Neural progenitor cell (in vitro differentiated cells): ENCODE measurements at regions not wholly inside any gene's neighbourhood (a gene's known extent, or its start where the extent isn't known, plus 50 kb on each side); places are given as distances from the start of the nearest gene placed in this dataset.

Experiments
- DNase-seq: peaks from one replicate; pipeline ENCODE4 v3.0.0-alpha.2; 2016; ENCODE audit warnings: low spot score
- H2AFZ ChIP-seq: fragments of 200-600 bp; sonication (generic); replicated peaks from 2 replicates; pipeline ENCODE4 v1.6.1; 2016; ENCODE audit warnings: antibody characterized with exemption
- H3F3A ChIP-seq: fragments of 200-600 bp; sonication (generic); 2 replicates; pipeline ENCODE4 v1.6.1; 2016; ENCODE audit warnings: antibody characterized with exemption, low read depth
- H3K27ac ChIP-seq: fragments of 200-600 bp; sonication (generic); 2 replicates; pipeline ENCODE4 v1.5.1; 2016; ENCODE audit warnings: mild to moderate bottlenecking
- H3K27me3 ChIP-seq: fragments of 200-600 bp; sonication (generic); 2 replicates; pipeline ENCODE4 v1.6.1; 2016; ENCODE audit warnings: mild to moderate bottlenecking, moderate library complexity
- H3K36me3 ChIP-seq: fragments of 200-600 bp; sonication (generic); 2 replicates; pipeline ENCODE4 v1.5.1; 2016
- H3K4me1 ChIP-seq: fragments of 200-600 bp; sonication (generic); 2 replicates; pipeline ENCODE4 v1.6.1; 2016; ENCODE audit warnings: mixed run types
- H3K4me2 ChIP-seq: fragments of 200-600 bp; sonication (generic); 2 replicates; pipeline ENCODE4 v1.6.1; 2016
- H3K4me3 ChIP-seq: fragments of 200-600 bp; sonication (generic); 2 replicates; pipeline ENCODE4 v1.5.1; 2016
- H3K79me2 ChIP-seq: fragments of 200-600 bp; sonication (generic); 2 replicates; pipeline ENCODE4 v1.6.1; 2016; ENCODE audit warnings: low read depth
- H3K9ac ChIP-seq: fragments of 200-600 bp; sonication (generic); 2 replicates; pipeline ENCODE4 v1.6.1; 2016
- H3K9me3 ChIP-seq: fragments of 200-600 bp; sonication (generic); 2 replicates; pipeline ENCODE4 v1.5.1; 2016; ENCODE audit warnings: low read depth
- H4K20me1 ChIP-seq: fragments of 200-600 bp; sonication (generic); 2 replicates; pipeline ENCODE4 v1.6.1; 2016; ENCODE audit warnings: low read depth
- H3K27ac Mint-ChIP-seq: 3 replicates; pipeline ENCODE4 v1.8.0; 2021; ENCODE audit warnings: mixed read lengths
- H3K27me3 Mint-ChIP-seq: 2 replicates; pipeline ENCODE4 v1.8.0; 2022; ENCODE audit warnings: low read depth, mild to moderate bottlenecking, inconsistent platforms, moderate library complexity, mixed read lengths; ENCODE audit not compliant: insufficient read depth
- H3K36me3 Mint-ChIP-seq: 3 replicates; pipeline ENCODE4 v1.8.0; 2021; ENCODE audit warnings: mixed read lengths
- H3K4me1 Mint-ChIP-seq: 3 replicates; pipeline ENCODE4 v1.8.0; 2021; ENCODE audit warnings: mixed read lengths
- H3K4me3 Mint-ChIP-seq: 3 replicates; pipeline ENCODE4 v1.8.0; 2021; ENCODE audit warnings: mild to moderate bottlenecking, moderate library complexity, mixed read lengths
- H3K9me3 Mint-ChIP-seq: 3 replicates; pipeline ENCODE4 v1.8.0; 2020; ENCODE audit warnings: mixed read lengths
- CTCF ChIP-seq: fragments of 200-600 bp; sonication (generic); IDR thresholded peaks from 2 replicates; pipeline ENCODE4 v1.5.1; 2017; ENCODE audit warnings: antibody characterized with exemption, mild to moderate bottlenecking
- EZH2 ChIP-seq: fragments of 200-600 bp; sonication (generic); IDR thresholded peaks from 2 replicates; pipeline ENCODE4 v1.6.1; 2017; ENCODE audit warnings: antibody characterized with exemption, mild to moderate bottlenecking, moderate library complexity
- EZH2phosphoT487 ChIP-seq: fragments of 200-600 bp; sonication (generic); IDR thresholded peaks from 2 replicates; pipeline ENCODE4 v1.6.1; 2017; ENCODE audit warnings: antibody characterized with exemption

- H3K27ac ChIP-seq: no peak overlapping the region
- H3K4me3 ChIP-seq: no peak overlapping the region
- H3K36me3 Mint-ChIP-seq: no peaks in the 10 kb centered on the region
- H3K79me2 ChIP-seq: no peaks in the 10 kb centered on the region
- no peaks in the 10 kb centered on the region for H3K36me3 ChIP-seq
- H3K27ac Mint-ChIP-seq: no peak overlapping the region
- no peaks in the 10 kb centered on the region for H3K9me3 Mint-ChIP-seq
- H3K4me1 Mint-ChIP-seq: no peaks in the 10 kb centered on the region
- no peak overlapping the region for H3K9ac ChIP-seq
- no peaks in the 10 kb centered on the region for H3K4me1 ChIP-seq
- no peak for DNase-seq
- H3K27me3 Mint-ChIP-seq: no peaks in the 10 kb centered on the region
- H3K4me2 ChIP-seq: no peak overlapping the region
- no peak for TF ChIP-seq EZH2
- no peak overlapping the region for H2AFZ ChIP-seq
- H3K9me3 ChIP-seq: no peaks in the 10 kb centered on the region
- no peaks in the 10 kb centered on the region for H3K27me3 ChIP-seq
- H3F3A ChIP-seq: no peaks in the 10 kb centered on the region
- H4K20me1 ChIP-seq: no peaks in the 10 kb centered on the region
- no peak overlapping the region for H3K4me3 Mint-ChIP-seq
These were observed 1155.1 kb upstream of the ADGRL2 start for GRCh38 chr1:80645621-80646020.

DNA sequence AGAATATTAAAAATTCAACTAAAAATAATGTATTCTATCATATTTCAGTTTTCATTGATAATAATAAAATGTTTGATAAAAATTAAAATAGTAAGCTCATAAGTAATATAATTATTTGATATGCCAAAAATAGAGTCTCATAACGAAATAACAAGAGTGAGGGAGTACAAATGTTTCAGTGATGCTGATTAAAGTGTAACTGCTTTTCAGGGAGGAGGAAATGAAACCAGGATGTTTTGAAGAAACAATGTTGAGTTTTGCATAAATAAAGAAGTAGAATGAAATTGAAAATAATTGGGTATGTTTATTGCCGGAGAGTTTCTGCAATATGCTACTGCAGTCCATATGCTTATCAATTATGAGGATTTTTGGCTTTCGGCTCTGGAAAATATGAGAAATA is 1159.8 kb upstream of the ADGRL2 start:
- Histone ChIP-seq H3F3A (no peaks in the 10 kb centered on the region), H3K9ac (no peak overlapping the region), H3K4me3 (no peak overlapping the region), H3K36me3 (no peaks in the 10 kb centered on the region), H4K20me1 (no peaks in the 10 kb centered on the region), H3K27me3 (no peaks in the 10 kb centered on the region), H3K9me3 (no peaks in the 10 kb centered on the region), H3K4me2 (no peak overlapping the region), H3K79me2 (no peaks in the 10 kb centered on the region), H3K27ac (no peak overlapping the region), H3K4me1 (peaks cover 3% of the 10 kb centered on the region), H2AFZ (no peak overlapping the region)
- no peaks in the 10 kb centered on the region for H3K27me3 Mint-ChIP-seq
- H3K4me1 Mint-ChIP-seq: peaks cover 6% of the 10 kb centered on the region
- H3K4me3 Mint-ChIP-seq: no peak overlapping the region
- H3K9me3 Mint-ChIP-seq: no peaks in the 10 kb centered on the region
- TF ChIP-seq EZH2phosphoT487 (no peak), EZH2 (no peak), CTCF (no peak)
- no peaks in the 10 kb centered on the region for H3K36me3 Mint-ChIP-seq
- no peak for DNase-seq
- no peak overlapping the region for H3K27ac Mint-ChIP-seq

- peak overlapping the region; percentile 37 for H3K27ac Mint-ChIP-seq
- no peaks in the 10 kb centered on the region for H3K36me3 Mint-ChIP-seq
- Histone ChIP-seq H2AFZ (peak overlapping the region; percentile 37), H3K27me3 (no peaks in the 10 kb centered on the region), H3K27ac (no peak overlapping the region), H4K20me1 (no peaks in the 10 kb centered on the region), H3K4me2 (no peak overlapping the region), H3F3A (no peaks in the 10 kb centered on the region), H3K79me2 (no peaks in the 10 kb centered on the region), H3K36me3 (no peaks in the 10 kb centered on the region), H3K9ac (no peak overlapping the region), H3K9me3 (no peaks in the 10 kb centered on the region), H3K4me3 (no peak overlapping the region), H3K4me1 (peaks cover 3% of the 10 kb centered on the region)
- H3K4me1 Mint-ChIP-seq: peaks cover 6% of the 10 kb centered on the region
- H3K9me3 Mint-ChIP-seq: no peaks in the 10 kb centered on the region
- TF ChIP-seq EZH2phosphoT487 (no peak), EZH2 (no peak), CTCF (no peak)
- no peak for DNase-seq
- no peak overlapping the region for H3K4me3 Mint-ChIP-seq
- H3K27me3 Mint-ChIP-seq: no peaks in the 10 kb centered on the region
These were observed 1160.8 kb upstream of the ADGRL2 start for GRCh38 chr1:80639777-80640533.

- no peaks in the 10 kb centered on the region for H3F3A ChIP-seq
- no peaks in the 10 kb centered on the region for H3K79me2 ChIP-seq
- peak overlapping the region; percentile 93 for H2AFZ ChIP-seq
- Mint-ChIP-seq H3K4me1 (peaks cover 3% of the 10 kb centered on the region), H3K27me3 (no peaks in the 10 kb centered on the region), H3K27ac (no peak overlapping the region), H3K4me3 (no peak overlapping the region), H3K36me3 (no peaks in the 10 kb centered on the region), H3K9me3 (no peaks in the 10 kb centered on the region)
- no peaks in the 10 kb centered on the region for H3K36me3 ChIP-seq
- no peaks in the 10 kb centered on the region for H3K27me3 ChIP-seq
- no peak overlapping the region for H3K9ac ChIP-seq
- TF ChIP-seq CTCF (no peak), EZH2 (no peak), EZH2phosphoT487 (no peak)
- H3K4me3 ChIP-seq: no peak overlapping the region
- no peaks in the 10 kb centered on the region for H3K4me1 ChIP-seq
- H3K9me3 ChIP-seq: no peaks in the 10 kb centered on the region
- no peak overlapping the region for H3K4me2 ChIP-seq
- H4K20me1 ChIP-seq: no peaks in the 10 kb centered on the region
- no peak overlapping the region for H3K27ac ChIP-seq
- DNase-seq: peak; percentile 1
These were observed 1166.6 kb upstream of the ADGRL2 start for GRCh38 chr1:80633947-80634706.
